GM12878 (cell line): ENCODE measurements at regions not wholly inside any gene's neighbourhood (a gene's known extent, or its start where the extent isn't known, plus 50 kb on each side); places are given as distances from the start of the nearest gene placed in this dataset.

Source experiments
- ATAC-seq: fragments of 200-7000 bp; cut with Tn5 transposase; 3 replicates; pipeline ENCODE4 v1.9.1; 2020; ENCODE audit warnings: mild to moderate bottlenecking, moderate library complexity
- BruUV-seq: library from RNA; stranded (reverse); fragments of 400-500 nt; replicated peaks from 2 replicates; lab custom pipeline; 2021; lab: Mats Ljungman, UMichigan
- CTCF ChIA-PET: fragments of 300-600 bp; sonication (Branson Sonifier 250); formaldehyde crosslinking; extraction: SDS; loops from one replicate; lab custom pipeline; 2021; ENCODE audit warnings: inconsistent platforms; lab: Yijun Ruan, JAX
- POLR2A ChIA-PET: fragments of 350-600 bp; formaldehyde crosslinking; extraction: SDS; loops from one replicate; lab custom pipeline; 2021; ENCODE audit warnings: inconsistent platforms; lab: Charles Lee
- RAD21 ChIA-PET: fragments of 300-600 bp; sonication (Branson Sonifier 250); formaldehyde crosslinking; loops from one replicate; lab custom pipeline; 2023; ENCODE audit warnings: antibody characterized with exemption; ENCODE audit not compliant: unreplicated experiment; lab: Charles Lee
- SMC1A ChIA-PET: fragments of 300-600 bp; sonication (Branson Sonifier 250); formaldehyde crosslinking; loops from one replicate; lab custom pipeline; 2023; ENCODE audit not compliant: unreplicated experiment, uncharacterized antibody; lab: Charles Lee
- DNase-seq: peaks from one replicate; pipeline ENCODE4 v3.0.0-alpha.2; 2011; ENCODE audit warnings: low read depth, low spot score
- FAIRE-seq: peaks from 3 replicates; lab custom pipeline; 2011; peaks lifted over from hg19 to GRCh38; lab: Jason Lieb, UNC
- H2AFZ ChIP-seq: 2 replicates; pipeline ENCODE4 v1.6.0; 2011; ENCODE audit warnings: low read depth, low read length, control low read depth; ENCODE audit not compliant: control insufficient read depth
- H3K27ac ChIP-seq: 2 replicates; pipeline ENCODE4 v1.5.1; 2011; ENCODE audit warnings: control low read depth; ENCODE audit not compliant: control insufficient read depth, insufficient read depth
- H3K27me3 ChIP-seq, 2 experiments: replicated peaks in 1 of 2; 2 replicates each; pipeline versions ENCODE4 v1.6.0 to v1.6.1; 2011; ENCODE audit warnings: low read length in 1 of 2; ENCODE audit not compliant: control insufficient read depth in 2 of 2, insufficient read depth in 2 of 2
- H3K36me3 ChIP-seq, 2 experiments: 2 replicates each; pipeline ENCODE4 v1.5.1; 2011; ENCODE audit warnings: low read length in 1 of 2; ENCODE audit not compliant: control insufficient read depth in 2 of 2, insufficient read depth in 2 of 2
- H3K4me1 ChIP-seq: 2 replicates; pipeline ENCODE4 v1.6.1; 2011; ENCODE audit warnings: mild to moderate bottlenecking, low read length, moderate library complexity, mixed read lengths; ENCODE audit not compliant: control insufficient read depth, insufficient read depth
- H3K4me2 ChIP-seq: 2 replicates; pipeline ENCODE4 v1.6.0; 2011; ENCODE audit warnings: control low read depth; ENCODE audit not compliant: control insufficient read depth, insufficient read depth
- H3K4me3 ChIP-seq: fragments of 200-600 bp; sonication (generic); 2 replicates; pipeline ENCODE4 v1.5.1; 2016
- H3K79me2 ChIP-seq: 2 replicates; pipeline ENCODE4 v1.6.0; 2011; ENCODE audit warnings: low read length; ENCODE audit not compliant: control insufficient read depth, insufficient read depth
- H3K9ac ChIP-seq: 2 replicates; pipeline ENCODE4 v1.8.0; 2011; ENCODE audit warnings: low read length, control low read depth, mixed read lengths; ENCODE audit not compliant: control insufficient read depth, insufficient read depth
- H3K9me3 ChIP-seq: replicated peaks from 3 replicates; pipeline ENCODE4 v1.5.1; 2011; ENCODE audit warnings: mild to moderate bottlenecking, low read length; ENCODE audit not compliant: control insufficient read depth, insufficient read depth
- H4K20me1 ChIP-seq: 2 replicates; pipeline ENCODE4 v1.6.0; 2011; ENCODE audit not compliant: control insufficient read depth, insufficient read depth
- ATF3 ChIP-seq: IDR thresholded peaks from 2 replicates; pipeline ENCODE4 v1.6.1; 2011; ENCODE audit warnings: low read depth, mild to moderate bottlenecking, low read length, moderate library complexity, borderline replicate concordance; ENCODE audit errors: extremely low read depth
- CEBPB ChIP-seq, 2 experiments: fragments of 150-350 bp in 1 of 2; IDR thresholded peaks; 2 replicates each; pipeline ENCODE4 v1.6.1; 2012 to 2014; ENCODE audit warnings: low read depth in 2 of 2, low read length in 2 of 2, borderline replicate concordance in 1 of 2, inconsistent platforms in 1 of 2
- POLR2A ChIP-seq: IDR thresholded peaks from 2 replicates; pipeline ENCODE4 v1.6.1; 2011; ENCODE audit warnings: low read depth, mild to moderate bottlenecking, low read length
- YY1 ChIP-seq: IDR thresholded peaks from 2 replicates; pipeline ENCODE4 v1.6.1; 2011; ENCODE audit warnings: low read depth, mild to moderate bottlenecking, low read length
- ZBTB4 ChIP-seq: fragments of 450-650 bp; formaldehyde crosslinking; IDR thresholded peaks from 2 replicates; pipeline ENCODE4 v1.4.0; 2022; ENCODE audit warnings: mild to moderate bottlenecking, moderate library complexity
- ZZZ3 ChIP-seq: IDR thresholded peaks from 2 replicates; pipeline ENCODE4 v1.6.1; 2011; ENCODE audit warnings: low read depth; ENCODE audit not compliant: control insufficient read depth, insufficient read length
- WGBS: methylation state at CpG from one replicate; pipeline ENCODE4 v1.1.6; 2016; ENCODE audit warnings: low lambda C conversion rate; ENCODE audit not compliant: insufficient replicate concordance, insufficient coverage; ENCODE audit errors: missing lambda C conversion rate; 5-methylcytosine and 5-hydroxymethylcytosine counted together
- in situ Hi-C: fragments of 300-500 bp; cut with MboI; formaldehyde crosslinking; loops from 9 replicates; pipeline ENCODE4 v1.14.3; 2018; ENCODE audit warnings: mixed read lengths
- intact Hi-C: fragments of 100-400 bp; cut with micrococcal nuclease; formaldehyde crosslinking; loops from one replicate; pipeline ENCODE4 v1.14.2; 2022; ENCODE audit not compliant: unreplicated experiment

- Histone ChIP-seq H2AFZ (no peak overlapping the region), H3K27ac (no peak overlapping the region), H3K27me3 (no peaks in the 10 kb centered on the region), H4K20me1 (no peaks in the 10 kb centered on the region), H3K9me3 (no peaks in the 10 kb centered on the region), H3K36me3 (no peaks in the 10 kb centered on the region), H3K9ac (no peak overlapping the region), H3K4me2 (no peak overlapping the region), H3K79me2 (no peaks in the 10 kb centered on the region), H3K4me1 (no peaks in the 10 kb centered on the region), H3K4me3 (no peak overlapping the region)
- CTCF ChIA-PET: interaction anchor here (0.6 kb wide), 1 partner anchor 203 kb away, joined by 4 read pairs; no protein-coding TSS in a partner anchor
- SMC1A ChIA-PET: interaction anchor here (0.6 to 1.5 kb wide), 2 partner anchors 11 to 13 kb away, joined by 3 to 4 read pairs; no protein-coding TSS in a partner anchor
- RAD21 ChIA-PET: no interaction called here
- no TSS peak for BruUV-seq
- no peak for FAIRE-seq
- no peak for DNase-seq
- POLR2A ChIA-PET: no interaction called here
- 57% methylated on average over 11 of the region's 11 CpGs for WGBS
- intact Hi-C loops (no loop called here), in situ Hi-C loops (no loop called here)
- no peak for TF ChIP-seq ZBTB4 (CRISPR knock-in tag)
- no peak for TF ChIP-seq CEBPB (IDR thresholded peaks at IDR 0.05; ENCODE audit: borderline replicate concordance in 1 of 2, low read depth in 2 of 2, low read length in 2 of 2)
- no peak for TF ChIP-seq ZZZ3
- TF ChIP-seq ATF3: no peak
- no peak for TF ChIP-seq POLR2A
- TF ChIP-seq YY1: no peak
- no peak for ATAC-seq
These were observed 339.2 kb upstream of the ADARB2 start for GRCh38 chr10:2076528-2076927.
